NB4 (cell line): ENCODE measurements at regions not wholly inside any gene's neighbourhood (a gene's known extent, or its start where the extent isn't known, plus 50 kb on each side); places are given as distances from the start of the nearest gene placed in this dataset.

Experiments used
- DNase-seq: peaks from one replicate; pipeline ENCODE4 v3.0.0; 2010; ENCODE audit warnings: low read depth
- H3K4me3 ChIP-seq: one replicate; pipeline ENCODE4 v1.5.1; 2011; ENCODE audit warnings: mild to moderate bottlenecking, low read depth, low read length, moderate library complexity
- CTCF ChIP-seq: IDR thresholded peaks from one replicate; pipeline ENCODE4 v1.5.1; 2012; ENCODE audit warnings: low read depth, low read length
- MAX ChIP-seq: IDR thresholded peaks from 2 replicates; pipeline ENCODE4 v1.6.1; 2011; ENCODE audit warnings: low read depth, low read length
- MYC ChIP-seq: IDR thresholded peaks from 2 replicates; pipeline ENCODE4 v1.6.1; 2011; ENCODE audit warnings: low read depth, low read length
- POLR2A ChIP-seq: IDR thresholded peaks from 2 replicates; pipeline ENCODE4 v1.6.1; 2011; ENCODE audit warnings: mild to moderate bottlenecking; ENCODE audit not compliant: insufficient read length; ENCODE audit errors: extremely low read depth

- no peak for DNase-seq
Observed at GRCh38 chr7:1372063-1372462, 87.2 kb downstream of the MICALL2 start.

DNA sequence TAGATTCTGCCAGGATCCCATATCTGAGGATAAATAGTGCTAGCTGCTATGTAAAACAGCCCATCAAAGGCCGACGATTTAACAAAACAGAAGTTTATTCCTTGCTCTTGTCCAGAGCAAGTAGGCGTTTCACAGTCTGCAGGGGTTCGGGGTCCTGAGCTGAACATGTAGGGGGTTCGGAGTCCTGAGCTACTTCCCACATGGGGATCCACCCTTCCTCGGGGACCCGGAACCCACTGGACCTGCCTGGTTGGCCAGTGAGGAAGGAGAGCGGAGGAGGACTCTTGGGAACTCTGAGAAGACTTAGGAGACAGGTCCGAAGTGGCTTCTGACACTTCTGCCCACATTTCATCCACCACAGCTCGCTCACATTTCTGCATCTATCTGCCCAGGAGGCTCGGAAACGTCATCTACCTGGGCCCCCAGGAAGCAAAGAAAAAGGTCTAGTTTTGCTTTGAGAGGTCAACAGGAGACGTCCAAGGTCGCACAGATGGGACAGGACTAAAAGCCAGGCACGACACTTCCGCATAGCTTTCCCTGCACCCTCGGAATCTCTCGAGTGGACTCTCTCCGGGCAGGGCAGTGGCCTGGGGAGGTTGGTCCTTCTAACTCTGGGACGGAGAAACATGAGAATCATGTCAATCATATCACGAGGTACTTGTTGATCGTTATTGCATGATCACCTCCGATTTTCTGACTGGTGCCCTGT lies 86.4 kb downstream of the MICALL2 start:
- TF ChIP-seq MAX (no peak), CTCF (no peak)
- no peak overlapping the region for H3K4me3 ChIP-seq
- DNase-seq = no peak

More at GRCh38 chr7:1372063-1372462, 87.2 kb downstream of the MICALL2 start:
- H3K4me3 ChIP-seq = no peak overlapping the region
- no peak for TF ChIP-seq MYC
- TF ChIP-seq MAX = no peak
- TF ChIP-seq POLR2A = no peak
- TF ChIP-seq CTCF = no peak

DNA sequence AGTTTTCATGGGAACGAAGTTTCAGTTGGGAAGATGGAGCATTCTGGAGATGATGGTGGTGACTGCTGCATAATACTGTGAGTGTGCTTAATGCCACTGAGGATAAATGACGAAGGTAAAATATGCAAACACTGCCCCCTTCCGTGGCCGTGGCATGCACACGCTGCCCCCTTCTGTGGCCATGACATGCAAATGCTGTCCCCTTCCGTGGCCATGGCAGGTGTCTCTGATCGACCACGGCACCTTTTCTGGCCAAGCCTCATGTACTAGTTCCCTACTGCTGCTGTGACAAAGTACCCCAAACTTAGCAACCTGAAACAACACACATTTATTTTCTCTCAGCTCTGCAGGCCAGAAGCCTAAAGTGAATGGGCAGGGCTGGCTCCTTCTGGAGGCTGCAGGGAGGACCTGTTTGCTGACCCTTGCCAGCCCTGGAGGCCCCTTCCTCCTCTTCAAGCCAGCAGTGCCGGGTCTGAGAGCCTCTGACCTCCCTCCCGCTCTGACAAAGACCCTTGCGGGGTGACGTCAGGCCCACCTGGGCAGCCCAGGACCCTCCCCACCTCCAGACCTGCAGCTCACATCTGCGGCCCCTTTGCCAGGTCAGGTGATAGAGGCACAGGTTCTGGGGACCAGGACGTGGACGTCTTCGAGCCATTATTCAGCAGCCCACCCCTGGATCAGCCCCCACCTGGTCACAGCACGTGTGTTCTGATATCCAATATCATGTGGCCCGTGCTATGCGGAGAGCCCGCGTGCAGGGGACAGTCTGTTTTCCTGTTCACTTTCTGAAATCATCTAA lies 82.0 kb downstream of the MICALL2 start:
- TF ChIP-seq MYC = no peak
- TF ChIP-seq CTCF = peak; percentile 52
- no peak for TF ChIP-seq MAX
- no peak for TF ChIP-seq POLR2A
- DNase-seq = peak; percentile 62
- H3K4me3 ChIP-seq = no peak overlapping the region

DNA sequence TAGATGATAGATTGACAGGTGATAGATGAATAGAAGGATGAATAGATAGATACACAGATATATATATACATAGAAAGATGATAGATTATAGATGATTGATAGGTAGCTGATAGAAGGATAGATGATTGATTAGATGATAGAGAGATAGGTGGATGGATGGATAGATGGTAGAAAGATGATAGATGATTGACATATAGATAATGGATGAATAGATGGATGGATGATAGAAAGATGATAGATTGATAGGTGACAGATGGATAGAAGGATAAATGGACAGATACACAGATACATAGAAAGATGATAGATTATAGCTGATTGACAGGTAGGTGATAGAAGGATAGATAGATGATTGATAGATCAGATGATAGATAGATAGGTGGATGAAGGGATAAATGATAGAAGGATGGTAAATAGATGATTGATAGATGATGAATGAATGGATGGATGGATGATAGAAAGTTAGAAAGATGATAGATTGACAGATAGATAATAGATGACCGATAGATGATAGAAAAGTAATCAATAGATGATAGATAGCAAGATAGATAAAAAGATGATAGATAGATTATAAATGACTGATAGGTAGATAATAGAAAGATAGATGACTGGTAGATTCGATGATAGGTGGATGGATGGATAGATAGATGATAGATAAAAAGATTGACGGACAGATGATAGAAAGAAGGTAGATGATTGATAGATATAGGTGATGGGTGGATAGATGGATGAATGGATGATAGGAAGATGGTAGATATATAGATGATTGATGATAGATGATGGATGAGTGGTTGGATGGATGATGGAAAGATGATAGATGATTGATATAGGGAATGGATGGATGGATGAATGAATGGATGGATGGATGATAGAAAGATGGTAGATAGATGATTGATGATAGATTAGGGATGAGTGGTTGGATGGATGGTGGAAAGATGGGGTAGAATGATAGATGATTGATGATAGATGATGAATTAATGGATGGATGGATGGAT lies 80.4 kb downstream of the MICALL2 start:
- no peak for TF ChIP-seq MAX
- TF ChIP-seq POLR2A = no peak
- TF ChIP-seq CTCF = no peak
- no peak for TF ChIP-seq MYC
- no peak for DNase-seq
- no peak overlapping the region for H3K4me3 ChIP-seq

DNA sequence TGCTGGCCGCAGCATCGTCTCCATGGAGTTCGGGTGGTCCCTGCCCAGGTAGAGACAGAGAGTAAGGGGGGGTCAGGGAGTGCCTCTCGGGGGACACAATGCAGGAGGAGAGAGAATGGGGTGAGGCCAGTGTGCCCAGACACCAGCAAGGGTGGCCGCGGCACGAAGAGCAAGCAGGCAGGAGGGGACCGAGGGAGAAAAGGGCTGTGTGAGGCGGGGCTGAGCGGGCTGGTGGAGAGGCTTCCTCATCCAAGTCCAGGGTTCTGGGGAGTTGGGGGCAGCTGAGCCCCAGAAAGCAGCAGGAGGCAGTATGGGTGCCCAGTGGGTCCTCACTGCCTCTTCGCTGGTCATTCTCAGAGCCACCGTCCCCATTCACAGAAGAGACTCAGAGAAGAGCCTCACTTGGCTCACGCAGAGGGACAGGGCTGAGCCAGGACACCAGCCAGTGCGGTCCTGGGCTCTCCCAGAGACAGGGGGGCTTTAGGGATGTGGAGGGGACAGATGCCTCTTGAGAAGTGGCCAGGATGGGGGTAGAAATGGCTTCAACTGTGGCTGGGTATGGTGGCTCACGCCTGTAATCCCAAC lies 78.9 kb downstream of the MICALL2 start:
- TF ChIP-seq CTCF (no peak), MAX (no peak), MYC (no peak), POLR2A (no peak)
- DNase-seq = no peak
- no peak overlapping the region for H3K4me3 ChIP-seq
